ENCODE measurements at regions not wholly inside any gene's neighbourhood (a gene's known extent, or its start where the extent isn't known, plus 50 kb on each side); places are given as distances from the start of the nearest gene placed in this dataset.

- DNase-seq (ENCODE audit: low read depth): no peak
These were observed 797.9 kb downstream of the TLE4 start for GRCh38 chr9:80369641-80370040.

- DNase-seq (ENCODE audit: low read depth): no peak
These were observed 794.9 kb downstream of the TLE4 start for GRCh38 chr9:80366626-80367025.

GRCh38 chr9:80359941-80360881 is 788.4 kb downstream of the TLE4 start:
- DNase-seq (ENCODE audit: low read depth): no peak

- DNase-seq (ENCODE audit: low read depth): no peak
These were observed 787.5 kb downstream of the TLE4 start for GRCh38 chr9:80359291-80359690.

- DNase-seq (ENCODE audit: low read depth): no peak
These were observed 781.2 kb downstream of the TLE4 start for GRCh38 chr9:80352967-80353366.

- DNase-seq (ENCODE audit: low read depth): no peak
These were observed 779.8 kb downstream of the TLE4 start for GRCh38 chr9:80351612-80352011.

GRCh38 chr9:80326105-80326504 is 754.3 kb downstream of the TLE4 start:
- no peak for DNase-seq (ENCODE audit: low read depth)

- no peak for DNase-seq (ENCODE audit: low read depth)
These were observed 749.2 kb downstream of the TLE4 start for GRCh38 chr9:80320916-80321315.

- DNase-seq (ENCODE audit: low read depth): no peak
These were observed 748.7 kb downstream of the TLE4 start for GRCh38 chr9:80320480-80320879.

- no peak for DNase-seq (ENCODE audit: low read depth)
These were observed 733.4 kb downstream of the TLE4 start for GRCh38 chr9:80305136-80305535.

GRCh38 chr9:80294955-80295354 is 723.2 kb downstream of the TLE4 start:
- no peak for DNase-seq (ENCODE audit: low read depth)

GRCh38 chr9:80294318-80294717 is 722.6 kb downstream of the TLE4 start:
- no peak for DNase-seq (ENCODE audit: low read depth)

GRCh38 chr9:80292231-80292630 is 720.5 kb downstream of the TLE4 start:
- DNase-seq (ENCODE audit: low read depth): no peak

- no peak for DNase-seq (ENCODE audit: low read depth)
These were observed 713.6 kb downstream of the TLE4 start for GRCh38 chr9:80285326-80285725.

GRCh38 chr9:80282766-80283165 is 711.0 kb downstream of the TLE4 start:
- DNase-seq (ENCODE audit: low read depth): no peak

- DNase-seq (ENCODE audit: low read depth): no peak
These were observed 687.3 kb downstream of the TLE4 start for GRCh38 chr9:80259079-80259478.

- no peak for DNase-seq (ENCODE audit: low read depth)
These were observed 680.0 kb downstream of the TLE4 start for GRCh38 chr9:80251778-80252177.

GRCh38 chr9:80242022-80242421 is 670.3 kb downstream of the TLE4 start:
- no peak for DNase-seq (ENCODE audit: low read depth)

GRCh38 chr9:80235752-80236151 is 664.0 kb downstream of the TLE4 start:
- DNase-seq (ENCODE audit: low read depth): no peak

- DNase-seq (ENCODE audit: low read depth): no peak
These were observed 662.1 kb downstream of the TLE4 start for GRCh38 chr9:80233906-80234305.

GRCh38 chr9:80233102-80233843 is 661.5 kb downstream of the TLE4 start:
- no peak for DNase-seq (ENCODE audit: low read depth)

GRCh38 chr9:80231318-80232236 is 659.8 kb downstream of the TLE4 start:
- no peak for DNase-seq (ENCODE audit: low read depth)
